ENCODE measurements at regions not wholly inside any gene's neighbourhood (a gene's known extent, or its start where the extent isn't known, plus 50 kb on each side); places are given as distances from the start of the nearest gene placed in this dataset.
A peak's percentile ranks its signal among the peaks of the same experiment; 100 is the strongest.

- no peak for DNase-seq (ENCODE audit: low read depth)
Measured at GRCh38 chr9:107163370-107163769, 119.7 kb upstream of the RAD23B start.

GRCh38 chr9:107169796-107170195 lies 113.3 kb upstream of the RAD23B start:
- no peak for DNase-seq (ENCODE audit: low read depth)

- DNase-seq (ENCODE audit: low read depth) = no peak
Measured at GRCh38 chr9:107170801-107171200, 112.3 kb upstream of the RAD23B start.

GRCh38 chr9:107172160-107172978 lies 110.7 kb upstream of the RAD23B start:
- peak; percentile 50 for DNase-seq (ENCODE audit: low read depth)

GRCh38 chr9:107172979-107173347 lies 110.1 kb upstream of the RAD23B start:
- no peak for DNase-seq (ENCODE audit: low read depth)

GRCh38 chr9:107173422-107174180 lies 109.5 kb upstream of the RAD23B start:
- DNase-seq (ENCODE audit: low read depth) = no peak

GRCh38 chr9:107174441-107174840 lies 108.6 kb upstream of the RAD23B start:
- DNase-seq (ENCODE audit: low read depth) = no peak

- no peak for DNase-seq (ENCODE audit: low read depth)
Measured at GRCh38 chr9:107175041-107175440, 108.0 kb upstream of the RAD23B start.

- DNase-seq (ENCODE audit: low read depth) = no peak
Measured at GRCh38 chr9:107175816-107176435, 107.2 kb upstream of the RAD23B start.

- peak; percentile 55 for DNase-seq (ENCODE audit: low read depth)
Measured at GRCh38 chr9:107176436-107177151, 106.5 kb upstream of the RAD23B start.

- no peak for DNase-seq (ENCODE audit: low read depth)
Measured at GRCh38 chr9:107177243-107177839, 105.7 kb upstream of the RAD23B start.

- DNase-seq (ENCODE audit: low read depth) = no peak
Measured at GRCh38 chr9:107177857-107178256, 105.2 kb upstream of the RAD23B start.

- DNase-seq (ENCODE audit: low read depth) = no peak
Measured at GRCh38 chr9:107178293-107178692, 104.8 kb upstream of the RAD23B start.

GRCh38 chr9:107180206-107180605 lies 102.9 kb upstream of the RAD23B start:
- no peak for DNase-seq (ENCODE audit: low read depth)

GRCh38 chr9:107183176-107183575 lies 99.9 kb upstream of the RAD23B start:
- DNase-seq (ENCODE audit: low read depth) = no peak

- DNase-seq (ENCODE audit: low read depth) = no peak
Measured at GRCh38 chr9:107188376-107188775, 94.7 kb upstream of the RAD23B start.

- DNase-seq (ENCODE audit: low read depth) = no peak
Measured at GRCh38 chr9:107190061-107190935, 92.8 kb upstream of the RAD23B start.

- no peak for DNase-seq (ENCODE audit: low read depth)
Measured at GRCh38 chr9:107190936-107191290, 92.2 kb upstream of the RAD23B start.

- no peak for DNase-seq (ENCODE audit: low read depth)
Measured at GRCh38 chr9:107193251-107193650, 89.8 kb upstream of the RAD23B start.

- DNase-seq (ENCODE audit: low read depth) = no peak
Measured at GRCh38 chr9:107198718-107199117, 84.4 kb upstream of the RAD23B start.

- no peak for DNase-seq (ENCODE audit: low read depth)
Measured at GRCh38 chr9:107208121-107208520, 75.0 kb upstream of the RAD23B start.

Data from GM04504 (cell line).